HEK293 (cell line): ENCODE measurements at regions not wholly inside any gene's neighbourhood (a gene's known extent, or its start where the extent isn't known, plus 50 kb on each side); places are given as distances from the start of the nearest gene placed in this dataset.

Experiments
- CTCF ChIA-PET: fragments of 350-600 bp; formaldehyde crosslinking; extraction: SDS; loops from one replicate; lab custom pipeline; 2021; ENCODE audit warnings: antibody characterized with exemption; lab: Yijun Ruan, JAX
- POLR2A ChIA-PET: fragments of 300-600 bp; formaldehyde crosslinking; extraction: SDS; loops from one replicate; lab custom pipeline; 2020; ENCODE audit warnings: antibody characterized with exemption, inconsistent platforms; lab: Yijun Ruan, JAX
- H3K27ac ChIP-seq: fragments of 200-500 bp; sonication (Bioruptor generic); 2 replicates; pipeline ENCODE4 v1.5.1; 2014; ENCODE audit warnings: low read depth, low read length, control low read depth, inconsistent platforms; ENCODE audit errors: extremely low read depth
- H3K36me3 ChIP-seq, 2 experiments: fragments of 200-500 bp in 1 of 2; sonication (Bioruptor generic) in 1 of 2; 1 replicate in 1 of 2; 2 replicates in 1 of 2; pipeline ENCODE4 v1.5.1; 2014 to 2017; ENCODE audit warnings: inconsistent platforms in 2 of 2, low read length in 2 of 2; ENCODE audit not compliant: control insufficient read depth in 2 of 2, insufficient read depth in 1 of 2
- H3K4me1 ChIP-seq: fragments of 200-500 bp; sonication (Bioruptor generic); 2 replicates; pipeline ENCODE4 v1.5.1; 2014; ENCODE audit warnings: mild to moderate bottlenecking, low read length, inconsistent platforms; ENCODE audit not compliant: control insufficient read depth, insufficient read depth
- H3K4me3 ChIP-seq: 2 replicates; pipeline ENCODE4 v1.5.1; 2011; ENCODE audit warnings: low read depth, mild to moderate bottlenecking, control low read depth, low read length, moderate library complexity
- H3K9me3 ChIP-seq: fragments of 200-500 bp; sonication (Bioruptor generic); 2 replicates; pipeline ENCODE4 v1.5.1; 2014; ENCODE audit warnings: low read depth, low read length, inconsistent platforms; ENCODE audit not compliant: control insufficient read depth, insufficient read depth
- GLIS1 ChIP-seq: fragments of 450-650 bp; formaldehyde crosslinking; IDR thresholded peaks from 2 replicates; pipeline ENCODE4 v1.5.1; 2016; ENCODE audit warnings: missing biosample characterization, missing genetic modification characterization
- INSM2 ChIP-seq: fragments of 450-650 bp; formaldehyde crosslinking; IDR thresholded peaks from 2 replicates; pipeline ENCODE4 v1.5.1; 2016; ENCODE audit warnings: missing biosample characterization, missing genetic modification characterization
- PRDM10 ChIP-seq: fragments of 450-650 bp; formaldehyde crosslinking; IDR thresholded peaks from 2 replicates; pipeline ENCODE4 v1.5.1; 2016; ENCODE audit warnings: missing biosample characterization, missing genetic modification characterization
- PRDM2 ChIP-seq: fragments of 450-650 bp; formaldehyde crosslinking; IDR thresholded peaks from 2 replicates; pipeline ENCODE4 v1.5.1; 2016; ENCODE audit warnings: missing biosample characterization, missing genetic modification characterization, borderline replicate concordance
- REPIN1 ChIP-seq: fragments of 450-650 bp; formaldehyde crosslinking; IDR thresholded peaks from 2 replicates; pipeline ENCODE4 v1.5.1; 2017; ENCODE audit warnings: missing biosample characterization, missing genetic modification characterization, low read depth
- ZFP3 ChIP-seq: fragments of 450-650 bp; formaldehyde crosslinking; IDR thresholded peaks from 2 replicates; pipeline ENCODE4 v1.5.1; 2016; ENCODE audit warnings: low read depth, missing biosample characterization, missing genetic modification characterization
- ZFP37 ChIP-seq: fragments of 450-650 bp; formaldehyde crosslinking; IDR thresholded peaks from 2 replicates; pipeline ENCODE4 v1.5.1; 2016; ENCODE audit warnings: missing biosample characterization, missing genetic modification characterization
- ZNF112 ChIP-seq: fragments of 450-650 bp; formaldehyde crosslinking; IDR thresholded peaks from 2 replicates; pipeline ENCODE4 v1.5.0; 2017; ENCODE audit warnings: missing biosample characterization, missing genetic modification characterization
- ZNF140 ChIP-seq: fragments of 450-650 bp; formaldehyde crosslinking; IDR thresholded peaks from 2 replicates; pipeline ENCODE4 v1.5.1; 2016; ENCODE audit warnings: missing biosample characterization, missing genetic modification characterization
- ZNF148 ChIP-seq: fragments of 450-650 bp; formaldehyde crosslinking; IDR thresholded peaks from 2 replicates; pipeline ENCODE4 v1.5.0; 2017; ENCODE audit warnings: missing biosample characterization, missing genetic modification characterization, borderline replicate concordance
- ZNF175 ChIP-seq: fragments of 450-650 bp; formaldehyde crosslinking; IDR thresholded peaks from 2 replicates; pipeline ENCODE4 v1.5.1; 2016; ENCODE audit warnings: missing biosample characterization, missing genetic modification characterization
- ZNF221 ChIP-seq: fragments of 450-650 bp; formaldehyde crosslinking; IDR thresholded peaks from 2 replicates; pipeline ENCODE4 v1.5.1; 2017; ENCODE audit warnings: missing biosample characterization, missing genetic modification characterization, borderline replicate concordance
- ZNF223 ChIP-seq: fragments of 450-650 bp; formaldehyde crosslinking; IDR thresholded peaks from 2 replicates; pipeline ENCODE4 v1.5.1; 2016; ENCODE audit warnings: missing biosample characterization, missing genetic modification characterization
- ZNF24 ChIP-seq: fragments of 450-650 bp; formaldehyde crosslinking; IDR thresholded peaks from 2 replicates; pipeline ENCODE4 v1.5.1; 2016; ENCODE audit warnings: missing biosample characterization, missing genetic modification characterization
- ZNF324 ChIP-seq: fragments of 450-650 bp; formaldehyde crosslinking; IDR thresholded peaks from 2 replicates; pipeline ENCODE4 v1.5.1; 2016; ENCODE audit warnings: missing biosample characterization, missing genetic modification characterization
- ZNF335 ChIP-seq: fragments of 450-650 bp; formaldehyde crosslinking; conservative IDR thresholded peaks from 2 replicates; pipeline ENCODE4 v1.5.1; 2016; ENCODE audit warnings: missing biosample characterization, missing genetic modification characterization
- ZNF354C ChIP-seq: fragments of 450-650 bp; formaldehyde crosslinking; IDR thresholded peaks from 2 replicates; pipeline ENCODE4 v1.5.1; 2016; ENCODE audit warnings: missing biosample characterization, missing genetic modification characterization, low read depth, borderline replicate concordance
- ZNF394 ChIP-seq: fragments of 450-650 bp; formaldehyde crosslinking; IDR thresholded peaks from 2 replicates; pipeline ENCODE4 v1.5.1; 2016; ENCODE audit warnings: missing biosample characterization, missing genetic modification characterization, mild to moderate bottlenecking, moderate library complexity, borderline replicate concordance
- ZNF404 ChIP-seq: fragments of 450-650 bp; formaldehyde crosslinking; IDR thresholded peaks from 2 replicates; pipeline ENCODE4 v1.5.1; 2017; ENCODE audit warnings: missing biosample characterization, missing genetic modification characterization
- ZNF629 ChIP-seq: fragments of 450-650 bp; formaldehyde crosslinking; IDR thresholded peaks from 2 replicates; pipeline ENCODE4 v1.5.1; 2017; ENCODE audit warnings: missing biosample characterization, missing genetic modification characterization
- ZNF677 ChIP-seq: fragments of 450-650 bp; IDR thresholded peaks from 2 replicates; pipeline ENCODE4 v1.5.0; 2018; ENCODE audit warnings: missing biosample characterization, mild to moderate bottlenecking, missing genetic modification characterization, moderate library complexity

- Histone ChIP-seq H3K27ac (no peak overlapping the region), H3K36me3 (no peaks in the 10 kb centered on the region), H3K4me1 (no peaks in the 10 kb centered on the region; the same call in 1 of the 2 replicates), H3K4me3 (no peak overlapping the region), H3K9me3 (no peaks in the 10 kb centered on the region)
- CTCF ChIA-PET = interaction anchor here (0.6 kb wide), 1 partner anchor 1572 kb away, joined by 3 read pairs; no protein-coding TSS in a partner anchor
- TF ChIP-seq ZNF404 (tag by site-specific recombination) (no peak), ZNF112 (no peak), ZNF677 (no peak)
- POLR2A ChIA-PET = no interaction called here
Measured at GRCh38 chr2:221649051-221649775, 77.1 kb upstream of the EPHA4 start.

GRCh38 chr2:221642447-221642846, 70.3 kb upstream of the EPHA4 start:
- POLR2A ChIA-PET = no interaction called here
- Histone ChIP-seq H3K4me3 (no peak overlapping the region), H3K4me1 (no peaks in the 10 kb centered on the region), H3K9me3 (no peaks in the 10 kb centered on the region), H3K27ac (no peak overlapping the region)
- TF ChIP-seq ZNF223 (tag by site-specific recombination) = no peak
- no peak for TF ChIP-seq ZNF148 (tag by site-specific recombination)
- TF ChIP-seq ZNF221 = no peak
- TF ChIP-seq ZFP3 = no peak
- no peak for TF ChIP-seq ZNF324 (tag by site-specific recombination)
- TF ChIP-seq REPIN1 = no peak
- TF ChIP-seq ZNF629 (tag by site-specific recombination) = no peak
- no peak for TF ChIP-seq ZNF354C
- TF ChIP-seq INSM2 (tag by site-specific recombination) = no peak
- no peak for TF ChIP-seq PRDM10 (tag by site-specific recombination)
- no peak for TF ChIP-seq GLIS1 (tag by site-specific recombination)
- TF ChIP-seq ZNF112 = no peak
- TF ChIP-seq ZNF24 (tag by site-specific recombination) = no peak
- no peak for TF ChIP-seq ZNF175 (tag by site-specific recombination)
- no peak for TF ChIP-seq ZNF140 (tag by site-specific recombination)
- TF ChIP-seq ZNF394 (tag by site-specific recombination) = no peak
- TF ChIP-seq ZNF335 = no peak
- no peak for TF ChIP-seq ZFP37
- TF ChIP-seq PRDM2 (tag by site-specific recombination) = no peak
- TF ChIP-seq, all 188 proteins: peak for 0
- CTCF ChIA-PET = no interaction called here
- H3K36me3 ChIP-seq = no peaks in the 10 kb centered on the region
